ENCODE measurements at regions not wholly inside any gene's neighbourhood (a gene's known extent, or its start where the extent isn't known, plus 50 kb on each side); places are given as distances from the start of the nearest gene placed in this dataset.

DNA sequence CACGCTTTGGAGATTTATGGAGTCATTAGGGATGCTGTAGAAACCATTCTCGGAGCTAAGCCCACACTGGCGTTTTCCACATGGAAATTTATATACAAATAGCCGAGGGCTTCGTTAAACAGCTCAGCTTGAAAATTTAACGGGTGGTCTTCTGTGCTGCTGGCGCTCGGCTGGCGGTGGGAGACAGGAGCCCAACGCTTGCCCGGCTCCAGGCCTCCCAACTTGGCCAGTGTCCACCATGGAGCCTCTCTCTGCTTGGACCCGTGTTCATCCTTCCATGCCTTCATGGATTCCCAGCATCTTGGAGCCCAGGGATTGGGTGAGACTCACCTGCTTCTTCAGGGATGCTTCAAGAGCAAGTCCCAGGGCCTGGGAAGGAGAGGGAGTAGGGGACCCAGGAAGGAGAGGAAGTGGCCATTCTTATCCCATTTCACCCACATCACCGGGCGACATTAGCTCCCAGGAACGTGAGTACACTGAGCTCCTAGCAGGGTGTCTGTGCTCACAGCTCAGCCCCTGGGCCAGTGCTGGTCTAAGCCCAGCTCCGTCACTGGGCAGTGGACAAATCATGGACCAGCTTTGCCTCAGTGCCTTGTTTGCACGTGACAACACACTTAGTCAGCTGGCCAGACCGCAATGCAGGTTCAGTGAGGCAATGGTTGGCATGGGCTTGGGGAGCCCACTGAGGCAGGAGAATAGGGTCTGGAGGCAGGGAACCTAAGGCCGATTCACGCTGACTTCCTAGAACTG lies 944.3 kb downstream of the BRD1 start:
- TF ChIP-seq CTCF (conservative IDR thresholded peaks at IDR 0.05; ENCODE audit: low read length) (no peak), EZH2phosphoT487 (IDR thresholded peaks at IDR 0.05; ENCODE audit: borderline replicate concordance) (no peak)
